GM19397 (cell line): ENCODE measurements at regions not wholly inside any gene's neighbourhood (a gene's known extent, or its start where the extent isn't known, plus 50 kb on each side); places are given as distances from the start of the nearest gene placed in this dataset.

Experiments
- ATAC-seq: cut with Tn5 transposase; IDR thresholded peaks from one replicate; pipeline ENCODE4 v1.9.1; 2021; ENCODE audit warnings: mild to moderate bottlenecking, moderate library complexity; ENCODE audit not compliant: unreplicated experiment

DNA sequence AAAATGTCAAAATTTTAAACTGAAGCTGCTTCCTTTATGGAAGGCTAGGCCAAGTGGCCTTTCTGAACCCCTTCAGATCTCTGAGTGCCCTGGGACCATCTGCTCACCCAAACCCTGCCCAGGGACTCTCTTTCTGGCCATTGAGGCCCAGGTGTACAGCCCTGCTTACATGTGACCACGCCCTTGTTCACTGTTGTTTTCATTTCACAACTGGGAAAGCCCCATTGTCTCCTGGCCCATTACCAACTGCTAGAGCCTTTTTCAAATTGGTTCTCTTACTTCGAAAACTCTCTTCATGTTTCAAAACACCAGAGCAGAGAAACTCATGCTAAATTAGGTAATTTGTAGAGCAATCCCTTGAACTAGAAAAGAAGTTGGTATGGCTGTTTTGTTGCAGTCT, 219.5 kb upstream of the TANK start:
- ATAC-seq: no peak

GRCh38 chr2:160941290-160941846, 218.9 kb upstream of the TANK start:
- ATAC-seq: no peak

DNA sequence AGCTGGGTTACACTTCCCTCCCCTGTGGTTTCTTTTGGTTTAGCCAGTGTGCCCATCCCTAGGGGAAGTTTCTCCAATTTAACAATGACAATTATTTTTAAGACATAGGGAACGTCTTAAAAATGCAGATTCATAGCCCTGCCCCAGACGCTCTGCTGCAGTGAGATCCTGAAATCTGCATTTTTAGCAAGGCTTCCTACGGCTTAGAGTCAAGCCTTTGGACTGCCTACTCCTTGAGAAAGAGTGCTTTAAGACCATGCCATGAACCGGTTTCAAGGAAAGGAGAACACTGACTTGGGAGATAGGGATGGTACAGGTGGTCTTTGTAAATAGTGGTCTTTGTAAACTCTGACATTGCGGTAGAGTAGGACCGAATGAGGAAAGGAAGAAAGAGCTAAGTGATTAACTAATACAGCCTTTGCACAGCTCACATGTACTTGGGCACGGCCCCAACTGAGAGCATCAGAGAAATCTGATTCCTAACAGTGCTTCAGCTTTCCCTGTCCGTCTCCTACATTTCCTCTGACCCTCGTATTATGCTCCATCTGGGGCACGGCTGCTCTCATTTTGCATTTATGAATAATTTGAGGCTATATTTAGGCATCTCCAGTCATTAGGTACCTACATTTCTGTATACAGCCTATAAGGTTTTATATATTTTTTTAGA, 217.6 kb upstream of the TANK start:
- ATAC-seq: no peak

GRCh38 chr2:160943414-160943813, 216.8 kb upstream of the TANK start:
- ATAC-seq: no peak

DNA sequence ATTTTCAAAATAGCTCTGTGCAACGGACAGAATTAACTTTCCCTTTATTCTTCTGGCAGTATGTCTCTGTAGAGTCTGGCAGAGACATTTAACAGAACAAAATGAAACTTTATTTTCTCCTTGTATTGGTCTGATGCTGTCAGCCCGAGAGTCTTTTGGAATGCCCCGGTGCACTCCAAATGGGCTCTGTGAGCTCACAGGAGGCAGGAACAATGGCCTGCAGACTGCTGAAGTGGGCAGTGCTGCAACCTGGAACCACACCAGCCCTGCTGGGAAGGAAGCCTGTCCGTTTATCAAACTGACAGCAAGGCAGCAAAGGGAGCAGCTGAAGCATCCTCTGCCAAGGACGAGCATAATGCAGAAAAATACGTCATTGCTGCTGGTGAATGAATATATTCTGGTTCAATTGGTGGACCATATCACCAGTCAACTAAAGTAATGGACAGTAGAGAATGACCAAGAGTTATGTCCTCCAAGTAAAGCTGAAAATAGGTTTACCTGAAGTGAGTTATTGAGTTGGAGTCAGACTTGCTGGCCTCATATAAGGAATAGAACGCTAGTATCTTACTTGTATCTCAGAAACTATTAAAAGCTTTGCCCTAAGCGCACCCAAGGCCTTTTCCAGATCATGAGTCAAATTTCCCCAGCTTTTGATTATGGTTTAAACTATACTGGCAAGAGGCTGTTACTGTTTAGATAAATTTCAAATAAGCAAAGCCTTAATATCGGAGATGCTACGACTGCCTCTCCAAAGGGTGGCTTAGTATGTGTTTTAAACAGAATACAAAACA, 207.6 kb upstream of the TANK start:
- ATAC-seq: no peak

GRCh38 chr2:160955578-160955977, 204.7 kb upstream of the TANK start:
- ATAC-seq: no peak

DNA sequence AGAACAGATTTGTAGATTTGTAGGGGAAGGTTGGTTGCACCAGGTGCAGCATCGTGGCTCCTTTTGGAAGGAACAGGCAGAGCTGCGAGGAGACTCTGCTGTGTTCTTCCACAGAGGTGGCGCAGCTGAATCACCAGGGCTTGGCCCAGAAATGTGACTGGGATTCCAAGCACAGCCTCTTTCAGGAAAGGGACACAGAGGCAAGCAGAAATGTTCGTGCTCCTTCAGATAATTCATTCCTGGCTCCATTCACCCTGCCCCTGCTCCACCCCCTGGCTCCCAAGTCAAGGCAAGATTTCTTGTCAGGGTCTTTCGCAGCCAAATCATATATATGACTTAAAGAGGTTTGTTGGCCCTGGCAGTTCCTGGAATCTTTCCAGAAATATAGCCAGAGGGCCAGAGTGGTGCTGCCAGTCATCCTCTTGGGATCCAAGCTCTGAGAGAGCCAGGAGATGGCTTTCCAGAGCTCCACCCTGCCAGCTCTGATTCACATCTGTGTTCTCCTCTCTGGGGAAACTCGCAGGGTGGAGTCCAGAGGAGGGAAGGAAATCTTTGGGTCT, 203.9 kb upstream of the TANK start:
- ATAC-seq: no peak

- ATAC-seq: no peak
These were observed 196.3 kb upstream of the TANK start for GRCh38 chr2:160963957-160964356.

- ATAC-seq: no peak
These were observed 192.7 kb upstream of the TANK start for GRCh38 chr2:160967523-160967922.

DNA sequence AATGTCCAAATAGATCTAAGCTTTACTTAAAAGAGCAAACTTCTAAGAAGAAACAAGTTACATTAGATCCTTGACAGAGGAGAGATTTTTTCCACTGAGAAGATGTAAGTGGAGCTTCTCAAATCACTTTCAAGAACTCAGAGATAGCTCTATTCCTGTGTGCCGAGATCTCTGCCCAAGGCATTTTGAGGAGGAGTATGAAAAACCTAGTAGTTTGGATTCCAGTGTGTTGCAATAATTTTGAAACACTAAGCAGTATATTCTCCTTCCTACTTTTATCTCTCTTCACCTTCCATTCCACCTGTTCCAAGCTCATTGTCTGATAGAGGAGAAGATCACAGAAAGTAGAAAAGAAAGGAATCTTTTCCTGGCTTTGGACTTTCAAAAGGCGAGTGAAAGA, 192.0 kb upstream of the TANK start:
- no peak for ATAC-seq

GRCh38 chr2:160970052-160970965, 189.9 kb upstream of the TANK start:
- ATAC-seq: no peak

DNA sequence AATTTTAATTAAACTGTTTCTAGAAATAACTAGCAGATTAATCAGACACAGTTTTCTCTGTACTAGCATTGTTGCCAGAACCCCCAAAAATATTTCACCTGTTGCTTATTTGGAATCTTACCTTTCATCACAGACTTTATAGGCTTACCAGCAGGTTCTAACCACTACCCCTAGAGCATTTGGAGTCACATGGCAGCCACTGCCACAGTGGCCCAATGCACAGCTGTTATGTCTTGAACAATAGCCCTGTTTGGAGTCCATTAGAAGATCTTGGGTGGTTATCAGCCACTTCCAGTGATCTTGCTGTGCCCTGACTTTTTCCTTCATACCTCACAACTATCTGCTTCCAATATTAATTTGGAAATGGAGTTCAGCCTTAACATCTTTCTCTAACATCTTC, 186.2 kb upstream of the TANK start:
- ATAC-seq: no peak

DNA sequence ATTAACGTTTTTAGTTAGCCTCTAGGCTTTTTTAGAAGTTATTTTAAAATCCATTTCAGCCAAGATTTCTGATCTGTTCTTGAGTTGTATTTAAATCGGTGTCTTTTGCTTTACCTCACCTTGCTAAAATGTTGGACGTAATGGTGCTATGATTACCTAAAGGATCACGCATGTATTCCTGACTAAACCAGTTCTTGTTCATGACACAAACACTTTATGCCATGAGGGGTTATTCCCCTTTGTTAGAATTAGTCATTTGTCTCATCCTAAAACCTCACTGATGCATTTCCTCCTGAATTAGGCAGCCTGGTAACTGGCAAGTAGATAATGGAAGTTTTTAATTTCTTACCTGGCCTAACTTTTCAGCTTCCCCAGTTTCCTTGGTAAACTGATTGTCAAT, 185.4 kb upstream of the TANK start:
- no peak for ATAC-seq

GRCh38 chr2:160976797-160977196, 183.4 kb upstream of the TANK start:
- ATAC-seq: no peak

DNA sequence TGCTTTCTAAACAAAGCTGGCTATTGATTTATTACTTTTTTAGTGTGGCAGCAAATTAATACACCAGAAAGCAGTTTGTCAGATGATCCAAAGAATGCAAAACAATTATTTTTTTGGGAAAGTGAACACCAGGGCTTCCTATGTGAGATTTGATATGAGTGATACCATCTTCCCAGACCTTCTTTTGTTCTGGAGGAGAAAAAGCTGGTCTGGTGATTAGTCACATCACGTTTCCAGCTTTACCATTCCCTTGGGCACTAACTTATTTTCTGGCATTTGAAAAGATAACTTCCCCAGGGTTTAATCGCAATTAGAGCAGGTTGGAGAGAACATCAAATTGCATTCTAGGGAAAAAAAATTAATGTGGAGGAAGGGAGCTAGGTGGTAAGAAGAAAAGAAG, 182.9 kb upstream of the TANK start:
- no peak for ATAC-seq

DNA sequence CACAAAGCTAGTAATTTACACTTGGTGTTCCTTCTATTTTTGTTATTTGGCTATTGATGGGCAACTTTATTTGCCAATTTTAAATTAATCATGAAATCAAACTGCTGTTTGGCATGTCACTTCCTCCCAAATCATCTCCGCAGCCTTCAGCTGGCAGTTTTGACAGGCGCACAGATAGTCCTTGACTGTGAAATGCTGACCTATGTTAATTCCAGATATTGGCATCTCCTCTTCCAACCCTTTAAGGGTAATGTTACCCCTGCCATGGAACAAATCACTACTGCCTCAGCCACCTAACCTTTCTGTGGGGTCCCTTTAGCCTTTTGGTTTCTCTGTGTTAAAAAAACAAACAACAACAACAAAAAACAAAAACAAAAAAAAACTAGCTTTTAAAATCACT, 182.4 kb upstream of the TANK start:
- ATAC-seq: no peak

- ATAC-seq: no peak
These were observed 175.7 kb upstream of the TANK start for GRCh38 chr2:160984426-160985077.

DNA sequence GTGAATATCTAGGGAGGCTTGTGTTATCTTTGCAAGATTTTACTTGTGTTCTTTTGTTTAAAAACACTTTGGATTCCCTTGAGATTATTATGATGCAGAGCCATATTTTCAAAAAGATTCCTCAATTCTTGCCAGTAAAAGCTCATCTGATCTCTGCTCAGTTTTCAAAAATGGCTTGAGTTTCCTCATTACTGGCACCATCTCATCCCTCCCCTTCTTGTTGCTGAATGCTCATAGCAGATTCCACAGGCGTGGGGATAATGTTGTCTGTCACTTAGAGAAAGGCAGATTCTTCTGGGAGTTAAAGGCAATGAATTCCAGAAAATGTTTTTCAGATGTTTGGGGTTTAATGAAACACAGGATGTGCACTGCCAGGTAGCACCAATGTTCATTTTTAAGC, 170.4 kb upstream of the TANK start:
- no peak for ATAC-seq

GRCh38 chr2:160993654-160994061, 166.6 kb upstream of the TANK start:
- no peak for ATAC-seq
